GM12872 (cell line): ENCODE measurements at regions not wholly inside any gene's neighbourhood (a gene's known extent, or its start where the extent isn't known, plus 50 kb on each side); places are given as distances from the start of the nearest gene placed in this dataset.

ENCODE experiments used
- CTCF ChIP-seq: IDR thresholded peaks from 3 replicates; pipeline ENCODE4 v1.5.1; 2011; ENCODE audit warnings: low read depth, mild to moderate bottlenecking, low read length, moderate library complexity; ENCODE audit not compliant: insufficient read depth

GRCh38 chr5:71836559-71837112, 117.6 kb downstream of the CARTPT start:
- no peak for TF ChIP-seq CTCF

- no peak for TF ChIP-seq CTCF
Observed at GRCh38 chr5:71838286-71838685, 119.2 kb downstream of the CARTPT start.

GRCh38 chr5:71839096-71839884, 120.2 kb downstream of the CARTPT start:
- no peak for TF ChIP-seq CTCF

- TF ChIP-seq CTCF: no peak
Observed at GRCh38 chr5:71841107-71841506, 122.0 kb downstream of the CARTPT start.

GRCh38 chr5:71843111-71843510, 124.0 kb downstream of the CARTPT start:
- TF ChIP-seq CTCF: no peak

- no peak for TF ChIP-seq CTCF
Observed at GRCh38 chr5:71844862-71845261, 125.8 kb downstream of the CARTPT start.

GRCh38 chr5:71859515-71859914, 140.4 kb downstream of the CARTPT start:
- no peak for TF ChIP-seq CTCF
